ENCODE measurements at regions not wholly inside any gene's neighbourhood (a gene's known extent, or its start where the extent isn't known, plus 50 kb on each side); places are given as distances from the start of the nearest gene placed in this dataset.
"Not testable (repeated sequence)": the region's sequence is repeated elsewhere in the genome, so short reads cannot be mapped to it uniquely, and the experiment has no call there.

GRCh38 chr4:1589098-1589497, 95.0 kb downstream of the FAM53A start:
- DNase-seq (ENCODE audit: low spot score) = no peak
- intact Hi-C loops (cut with DNase I) = no loop called here

GRCh38 chr4:1588306-1588705, 95.8 kb downstream of the FAM53A start:
- DNase-seq (ENCODE audit: low spot score) = peak; percentile 37
- intact Hi-C loops (cut with DNase I) = no loop called here

GRCh38 chr4:1584498-1584897, 99.6 kb downstream of the FAM53A start:
- peak; percentile 68 for DNase-seq (ENCODE audit: low spot score)
- intact Hi-C loops (cut with DNase I) = no loop called here

GRCh38 chr4:1583859-1584258, 100.3 kb downstream of the FAM53A start:
- intact Hi-C loops (cut with DNase I) = no loop called here
- no peak for DNase-seq (ENCODE audit: low spot score)

- intact Hi-C loops (cut with DNase I) = no loop called here
- DNase-seq (ENCODE audit: low spot score) = peak; percentile 70
Observed at GRCh38 chr4:1583051-1583785, 100.9 kb downstream of the FAM53A start.

GRCh38 chr4:1582227-1582626, 101.9 kb downstream of the FAM53A start:
- DNase-seq (ENCODE audit: low spot score) = peak; percentile 83
- intact Hi-C loops (cut with DNase I) = no loop called here

GRCh38 chr4:1581164-1581894, 102.8 kb downstream of the FAM53A start:
- peak; percentile 98 for DNase-seq (ENCODE audit: low spot score)
- intact Hi-C loops (cut with DNase I) = not testable (repeated sequence)

GRCh38 chr4:1580692-1581012, 103.5 kb downstream of the FAM53A start:
- intact Hi-C loops (cut with DNase I); DNase-seq (ENCODE audit: low spot score): not testable (repeated sequence)

- intact Hi-C loops (cut with DNase I) = no loop called here
- peak; percentile 99 for DNase-seq (ENCODE audit: low spot score)
Observed at GRCh38 chr4:1579901-1580691, 104.0 kb downstream of the FAM53A start.

- intact Hi-C loops (cut with DNase I) = no loop called here
- peak; percentile 96 for DNase-seq (ENCODE audit: low spot score)
Observed at GRCh38 chr4:1579001-1579900, 104.9 kb downstream of the FAM53A start.

- intact Hi-C loops (cut with DNase I) = no loop called here
- peak; percentile 77 for DNase-seq (ENCODE audit: low spot score)
Observed at GRCh38 chr4:1578251-1578773, 105.8 kb downstream of the FAM53A start.

GRCh38 chr4:1577822-1578217, 106.3 kb downstream of the FAM53A start:
- intact Hi-C loops (cut with DNase I) = no loop called here
- DNase-seq (ENCODE audit: low spot score) = peak; percentile 57

- intact Hi-C loops (cut with DNase I) = no loop called here
- peak; percentile 70 for DNase-seq (ENCODE audit: low spot score)
Observed at GRCh38 chr4:1576961-1577821, 106.9 kb downstream of the FAM53A start.

GRCh38 chr4:1576304-1576960, 107.7 kb downstream of the FAM53A start:
- DNase-seq (ENCODE audit: low spot score) = peak; percentile 69
- intact Hi-C loops (cut with DNase I) = no loop called here

GRCh38 chr4:1575418-1576303, 108.5 kb downstream of the FAM53A start:
- intact Hi-C loops (cut with DNase I) = no loop called here
- peak; percentile 56 for DNase-seq (ENCODE audit: low spot score)

- DNase-seq (ENCODE audit: low spot score) = peak; percentile 72
Observed at GRCh38 chr4:1574601-1575417, 109.3 kb downstream of the FAM53A start.

More at GRCh38 chr4:1574601-1575417, 109.3 kb downstream of the FAM53A start:
- intact Hi-C loops (cut with DNase I) = no loop called here

Measured in posterior vena cava (tissue), 2 donors.